CD14-positive monocyte (primary cell): ENCODE measurements at regions not wholly inside any gene's neighbourhood (a gene's known extent, or its start where the extent isn't known, plus 50 kb on each side); places are given as distances from the start of the nearest gene placed in this dataset.

ENCODE experiments used
- DNase-seq, 3 donors: peaks; one replicate each; pipeline ENCODE4 v3.0.0-alpha.2; 2011 to 2022
- H2AFZ ChIP-seq: 2 replicates; pipeline ENCODE4 v1.6.0; 2012; ENCODE audit warnings: mild to moderate bottlenecking, low read depth, low read length, inconsistent platforms; ENCODE audit not compliant: insufficient read depth, poor library complexity, severe bottlenecking
- H3K27ac ChIP-seq, 2 donors: 1 replicate in 1 of 2; 2 replicates in 1 of 2; pipeline ENCODE4 v1.5.1; 2012 to 2013; ENCODE audit warnings: low read length in 2 of 2, control low read depth in 1 of 2, inconsistent platforms in 1 of 2, low read depth in 1 of 2, mild to moderate bottlenecking in 1 of 2
- H3K27me3 ChIP-seq, 2 donors: one replicate each; pipeline versions ENCODE4 v1.6.0 to v1.6.1; 2011 to 2013; ENCODE audit warnings: low read length in 2 of 2; ENCODE audit not compliant: control insufficient read depth in 2 of 2, insufficient read depth in 2 of 2
- H3K36me3 ChIP-seq, 2 donors: replicated peaks in 1 of 2; 1 replicate in 1 of 2; 2 replicates in 1 of 2; pipeline versions ENCODE4 v1.5.1 to v1.6.1; 2012 to 2013; ENCODE audit warnings: low read length in 2 of 2, control low read depth in 1 of 2, inconsistent platforms in 1 of 2, mild to moderate bottlenecking in 1 of 2; ENCODE audit not compliant: insufficient read depth in 2 of 2, control insufficient read depth in 1 of 2
- H3K4me1 ChIP-seq, 2 donors: 1 replicate in 1 of 2; 2 replicates in 1 of 2; pipeline versions ENCODE4 v1.5.1 to v1.6.1; 2012 to 2013; ENCODE audit warnings: low read length in 2 of 2, control low read depth in 1 of 2, inconsistent platforms in 1 of 2, mild to moderate bottlenecking in 1 of 2, moderate library complexity in 1 of 2; ENCODE audit not compliant: insufficient read depth in 2 of 2, control insufficient read depth in 1 of 2
- H3K4me2 ChIP-seq: replicated peaks from 2 replicates; pipeline ENCODE3; 2012; ENCODE audit warnings: low read length, moderate library complexity, mild to moderate bottlenecking; ENCODE audit not compliant: poor library complexity, severe bottlenecking; ENCODE audit errors: extremely low read depth
- H3K4me3 ChIP-seq, 3 experiments: fragments of 200-600 bp in 1 of 3; sonication (generic) in 1 of 3; replicated peaks in 1 of 3; 1 replicate in 2 of 3; 2 replicates in 1 of 3; pipeline ENCODE4 v1.5.1; 2011 to 2013; ENCODE audit warnings: low read length in 3 of 3, mild to moderate bottlenecking in 3 of 3, control low read depth in 2 of 3, low read depth in 2 of 3, inconsistent platforms in 1 of 3, moderate library complexity in 1 of 3
- H3K79me2 ChIP-seq: 2 replicates; pipeline ENCODE4 v1.6.0; 2012; ENCODE audit warnings: mild to moderate bottlenecking, control low read depth, inconsistent platforms, low read length, moderate library complexity; ENCODE audit not compliant: insufficient read depth
- H3K9ac ChIP-seq: 2 replicates; pipeline ENCODE4 v1.6.0; 2017; ENCODE audit warnings: low read length, mild to moderate bottlenecking; ENCODE audit not compliant: insufficient read depth, poor library complexity, severe bottlenecking
- H3K9me3 ChIP-seq, 2 donors: replicated peaks in 1 of 2; 1 replicate in 1 of 2; 2 replicates in 1 of 2; pipeline versions ENCODE4 v1.5.1 to v1.6.1; 2012 to 2013; ENCODE audit warnings: low read length in 2 of 2, control low read depth in 1 of 2; ENCODE audit not compliant: control insufficient read depth in 1 of 2, insufficient read depth in 1 of 2
- H4K20me1 ChIP-seq: 2 replicates; pipeline ENCODE4 v1.6.0; 2012; ENCODE audit warnings: mild to moderate bottlenecking, low read length, control low read depth, moderate library complexity; ENCODE audit not compliant: insufficient read depth
- H3K27ac Mint-ChIP-seq, 7 donors: one replicate each; pipeline ENCODE4 v1.8.0; 2020; ENCODE audit warnings: mild to moderate bottlenecking in 7 of 7, mixed read lengths in 7 of 7, moderate library complexity in 6 of 7, inconsistent platforms in 2 of 7
- H3K27me3 Mint-ChIP-seq, 3 donors: one replicate each; pipeline ENCODE4 v1.8.0; 2021 to 2022; ENCODE audit warnings: low read depth in 3 of 3, mild to moderate bottlenecking in 3 of 3, mixed read lengths in 3 of 3, moderate library complexity in 3 of 3, inconsistent platforms in 1 of 3
- H3K36me3 Mint-ChIP-seq, 2 donors: one replicate each; pipeline ENCODE4 v1.8.0; 2020; ENCODE audit warnings: mixed read lengths in 2 of 2, inconsistent platforms in 1 of 2, mild to moderate bottlenecking in 1 of 2
- H3K4me1 Mint-ChIP-seq: one replicate; pipeline ENCODE4 v1.8.0; 2020; ENCODE audit warnings: mild to moderate bottlenecking, mixed read lengths
- H3K4me3 Mint-ChIP-seq, 2 donors: one replicate each; pipeline ENCODE4 v1.8.0; 2020; ENCODE audit warnings: mild to moderate bottlenecking in 2 of 2, mixed read lengths in 2 of 2, moderate library complexity in 1 of 2
- H3K9me3 Mint-ChIP-seq, 7 donors: one replicate each; pipeline ENCODE4 v1.8.0; 2020 to 2022; ENCODE audit warnings: mixed read lengths in 7 of 7, mild to moderate bottlenecking in 6 of 7, moderate library complexity in 6 of 7, inconsistent platforms in 2 of 7
- CTCF ChIP-seq: fragments of 200-600 bp; IDR thresholded peaks from one replicate; pipeline ENCODE4 v1.8.0; 2022; ENCODE audit warnings: antibody characterized with exemption, mild to moderate bottlenecking
- whole genome bisulfite sequencing: methylation state at CpG from one replicate; pipeline ENCODE4 v1.1.5; 2013; ENCODE audit warnings: missing lambda C conversion rate; ENCODE audit not compliant: insufficient coverage; 5-methylcytosine and 5-hydroxymethylcytosine counted together
- intact Hi-C, 2 donors: fragments of 100-400 bp; cut with micrococcal nuclease; formaldehyde crosslinking; loops; one replicate each; pipeline versions ENCODE4 v1.15.0 to v1.15.1; 2023

GRCh38 chr2:234812851-234813250 is 139.0 kb upstream of the SH3BP4 start:
- H3K4me1 Mint-ChIP-seq = no peaks in the 10 kb centered on the region
- Histone ChIP-seq H3K4me1 (no peaks in the 10 kb centered on the region), H3K27ac (no peak overlapping the region), H3K9me3 (no peaks in the 10 kb centered on the region), H3K4me2 (no peak overlapping the region), H3K4me3 (no peak overlapping the region), H2AFZ (no peak overlapping the region), H3K9ac (no peak overlapping the region), H4K20me1 (no peaks in the 10 kb centered on the region), H3K36me3 (no peaks in the 10 kb centered on the region), H3K27me3 (no peaks in the 10 kb centered on the region), H3K79me2 (no peaks in the 10 kb centered on the region)
- H3K36me3 Mint-ChIP-seq = no peaks in the 10 kb centered on the region
- peaks cover 0 to 5% (median 4%) of the 10 kb centered on the region in 3 donors for H3K27me3 Mint-ChIP-seq
- H3K9me3 Mint-ChIP-seq = peaks cover 0 to 8% (median 0%) of the 10 kb centered on the region in 7 donors
- 83% methylated on average over 2 of the region's 2 CpGs for WGBS
- intact Hi-C loops = no loop called here
- no peak overlapping the region for H3K27ac Mint-ChIP-seq
- TF ChIP-seq CTCF = no peak
- H3K4me3 Mint-ChIP-seq = no peak overlapping the region
- no peak for DNase-seq

- Mint-ChIP-seq H3K4me1 (no peaks in the 10 kb centered on the region), H3K27ac (no peak overlapping the region), H3K9me3 (peaks cover 0 to 15% (median 7%) of the 10 kb centered on the region in 7 donors), H3K4me3 (no peak overlapping the region), H3K36me3 (no peaks in the 10 kb centered on the region), H3K27me3 (peaks cover 0 to 2% (median 0%) of the 10 kb centered on the region in 3 donors)
- TF ChIP-seq CTCF = no peak
- intact Hi-C loops = no loop called here
- Histone ChIP-seq H3K27ac (no peak overlapping the region), H3K79me2 (no peaks in the 10 kb centered on the region), H3K4me3 (no peak overlapping the region), H3K9me3 (peaks cover 0 to 7% of the 10 kb centered on the region in 2 donors), H3K27me3 (no peaks in the 10 kb centered on the region), H3K4me1 (no peaks in the 10 kb centered on the region), H4K20me1 (no peaks in the 10 kb centered on the region), H3K36me3 (no peaks in the 10 kb centered on the region), H3K9ac (no peak overlapping the region), H2AFZ (no peak overlapping the region), H3K4me2 (no peak overlapping the region)
- 94% methylated on average over 2 of the region's 2 CpGs for WGBS
- DNase-seq = no peak
Observed at GRCh38 chr2:234808907-234809306, 142.9 kb upstream of the SH3BP4 start.
